ENCODE measurements at regions not wholly inside any gene's neighbourhood (a gene's known extent, or its start where the extent isn't known, plus 50 kb on each side); places are given as distances from the start of the nearest gene placed in this dataset.

- no peak for TF ChIP-seq POLR2A (IDR thresholded peaks at IDR 0.05)
- no peak for TF ChIP-seq CTCF (IDR thresholded peaks at IDR 0.05)
- no peak for TF ChIP-seq EP300 (IDR thresholded peaks at IDR 0.05)
Measured at GRCh38 chr13:55673910-55674309, 1466.8 kb upstream of the PRR20A start.

Measured in tibial nerve (tissue), 4 donors.